Fibroblast of pulmonary artery (primary cell): ENCODE measurements at regions not wholly inside any gene's neighbourhood (a gene's known extent, or its start where the extent isn't known, plus 50 kb on each side); places are given as distances from the start of the nearest gene placed in this dataset.
"Not testable (repeated sequence)": the region's sequence is repeated elsewhere in the genome, so short reads cannot be mapped to it uniquely, and the experiment has no call there.

Source experiments
- DNase-seq: peaks from one replicate; pipeline ENCODE4 v3.0.0-alpha.2; 2010; ENCODE audit warnings: low read depth
- H3K4me3 ChIP-seq: replicated peaks from 2 replicates; pipeline ENCODE4 v1.5.1; 2011; ENCODE audit warnings: low read depth, mild to moderate bottlenecking, control low read depth, low read length, moderate library complexity
- TF ChIP-seq, protein P1 (sequence below): IDR thresholded peaks from 2 replicates; pipeline ENCODE4 v1.5.1; 2011; ENCODE audit warnings: mild to moderate bottlenecking, control low read depth, low read length, inconsistent platforms; ENCODE audit errors: missing control alignments

DNA sequence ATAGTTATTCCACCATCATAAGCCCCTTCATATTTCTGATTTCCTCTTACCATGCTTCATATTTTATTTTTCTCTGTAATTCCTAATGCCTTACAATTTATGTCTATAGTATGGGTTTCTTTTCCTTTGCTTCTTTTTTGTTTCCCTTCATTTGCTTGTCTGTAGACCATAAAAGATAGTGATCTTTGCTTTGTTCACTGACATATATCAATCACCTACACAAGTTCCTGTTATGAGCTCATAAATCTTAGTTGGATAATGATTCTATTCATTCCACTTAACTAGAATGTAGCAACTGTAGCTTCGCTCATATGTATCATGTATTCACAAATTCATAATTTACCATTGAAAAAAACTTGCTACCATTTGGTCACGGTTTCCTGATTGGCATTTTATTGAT, 388.8 kb upstream of the ATXN7L3B start:
- TF ChIP-seq, protein P1, sequence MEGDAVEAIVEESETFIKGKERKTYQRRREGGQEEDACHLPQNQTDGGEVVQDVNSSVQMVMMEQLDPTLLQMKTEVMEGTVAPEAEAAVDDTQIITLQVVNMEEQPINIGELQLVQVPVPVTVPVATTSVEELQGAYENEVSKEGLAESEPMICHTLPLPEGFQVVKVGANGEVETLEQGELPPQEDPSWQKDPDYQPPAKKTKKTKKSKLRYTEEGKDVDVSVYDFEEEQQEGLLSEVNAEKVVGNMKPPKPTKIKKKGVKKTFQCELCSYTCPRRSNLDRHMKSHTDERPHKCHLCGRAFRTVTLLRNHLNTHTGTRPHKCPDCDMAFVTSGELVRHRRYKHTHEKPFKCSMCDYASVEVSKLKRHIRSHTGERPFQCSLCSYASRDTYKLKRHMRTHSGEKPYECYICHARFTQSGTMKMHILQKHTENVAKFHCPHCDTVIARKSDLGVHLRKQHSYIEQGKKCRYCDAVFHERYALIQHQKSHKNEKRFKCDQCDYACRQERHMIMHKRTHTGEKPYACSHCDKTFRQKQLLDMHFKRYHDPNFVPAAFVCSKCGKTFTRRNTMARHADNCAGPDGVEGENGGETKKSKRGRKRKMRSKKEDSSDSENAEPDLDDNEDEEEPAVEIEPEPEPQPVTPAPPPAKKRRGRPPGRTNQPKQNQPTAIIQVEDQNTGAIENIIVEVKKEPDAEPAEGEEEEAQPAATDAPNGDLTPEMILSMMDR, result no peak
- DNase-seq, result no peak
- H3K4me3 ChIP-seq, result no peak overlapping the region

DNA sequence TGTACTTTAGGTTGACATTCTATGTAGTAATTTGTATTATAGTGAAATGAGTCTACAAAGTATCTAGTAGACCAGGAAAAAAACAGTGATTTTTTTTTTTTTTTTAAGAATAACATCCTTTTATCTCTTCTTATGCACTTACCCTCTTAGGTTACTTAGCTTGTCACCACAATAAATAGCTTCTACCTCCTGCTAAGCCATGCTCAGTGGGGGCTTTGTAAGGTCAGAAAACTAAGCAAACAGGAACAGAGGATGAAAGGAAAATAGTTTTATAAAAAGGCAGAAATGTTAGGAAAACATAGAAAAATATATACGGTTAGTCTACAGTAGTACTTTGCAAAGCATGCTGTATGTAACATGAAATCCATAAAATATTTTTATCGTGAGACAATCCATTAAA, 385.3 kb upstream of the ATXN7L3B start:
- TF ChIP-seq, protein P1, result no peak
- DNase-seq, result no peak
- H3K4me3 ChIP-seq, result no peak overlapping the region

DNA sequence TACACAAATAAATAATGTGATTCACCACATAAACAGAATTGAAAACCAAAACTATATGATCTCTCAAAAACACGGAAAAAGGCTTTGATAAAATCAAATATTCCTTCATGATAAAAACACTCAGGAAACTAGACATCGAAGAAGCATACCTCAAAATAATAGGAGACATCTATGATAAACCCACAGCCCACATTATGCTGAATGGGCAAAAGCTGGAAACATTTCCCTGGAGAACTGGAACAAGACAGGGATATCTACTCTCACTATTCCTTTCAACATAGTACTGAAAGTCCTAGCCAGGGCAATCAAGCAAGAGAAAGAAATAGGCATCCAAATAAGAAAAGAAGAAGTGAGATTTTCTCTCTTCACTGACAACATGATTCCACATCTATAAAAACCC, 371.5 kb upstream of the ATXN7L3B start:
- no peak overlapping the region for H3K4me3 ChIP-seq
- no peak for DNase-seq
- TF ChIP-seq, protein P1, result no peak

DNA sequence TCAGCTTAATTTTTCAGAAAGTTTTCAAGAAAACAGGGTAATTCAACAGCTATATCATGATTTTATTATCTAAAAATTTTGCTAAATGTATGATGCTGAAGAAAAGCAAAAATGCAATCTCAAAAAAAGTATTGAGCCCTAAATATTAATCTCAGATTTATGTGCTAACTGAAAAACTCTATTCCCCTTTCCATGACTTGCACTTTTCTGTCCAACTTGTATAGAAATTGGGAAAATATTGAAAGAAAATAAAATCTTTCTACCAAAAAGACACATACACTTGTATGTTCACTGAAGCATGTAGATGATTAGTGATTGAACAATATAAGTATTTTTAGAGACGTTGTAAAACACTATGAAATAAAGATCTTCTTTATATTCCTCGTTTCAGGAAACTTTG, 368.0 kb upstream of the ATXN7L3B start:
- DNase-seq, result no peak
- TF ChIP-seq, protein P1, result no peak
- no peak overlapping the region for H3K4me3 ChIP-seq

DNA sequence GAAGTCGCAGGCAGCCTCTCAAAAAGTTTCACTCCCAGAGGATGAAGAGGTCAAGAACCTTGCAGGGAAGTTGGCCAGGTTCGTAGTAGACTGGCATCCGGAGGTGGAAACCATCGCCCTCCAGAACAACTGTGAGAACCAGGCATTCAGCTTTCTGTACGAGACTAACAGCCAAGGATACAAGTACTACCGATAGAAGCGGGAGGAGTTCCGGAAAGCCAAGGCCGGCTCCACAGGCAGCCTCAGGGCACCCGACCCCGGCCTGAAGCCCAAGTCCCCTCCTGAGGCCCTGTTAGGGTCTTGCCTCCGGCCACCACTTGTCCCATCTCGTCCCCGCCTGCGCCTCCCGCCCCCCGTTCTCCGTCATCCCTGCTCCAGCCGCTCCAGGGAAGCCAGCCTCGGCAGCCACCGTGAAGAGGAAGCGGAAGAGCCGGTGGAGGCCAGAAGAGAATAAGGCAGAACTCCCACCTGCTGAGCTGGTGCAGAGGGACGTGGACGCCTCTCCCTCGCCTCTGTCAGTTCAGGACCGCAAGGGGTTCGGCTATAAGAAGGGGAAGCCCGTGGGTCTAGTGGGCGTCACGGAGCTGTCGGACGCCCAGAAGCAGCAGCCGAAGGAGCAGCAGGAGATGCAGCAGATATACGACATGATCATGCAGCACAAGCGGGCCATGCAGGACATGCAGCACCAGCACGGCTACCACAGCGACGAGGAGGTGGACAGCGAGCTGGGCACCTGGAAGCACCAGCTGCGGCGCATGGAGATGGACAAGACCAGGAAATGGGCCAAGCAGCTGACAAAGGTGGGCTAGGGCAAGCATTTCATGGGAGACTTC, 366.8 kb upstream of the ATXN7L3B start:
- no peak overlapping the region for H3K4me3 ChIP-seq
- no peak for DNase-seq
- TF ChIP-seq, protein P1, result no peak

DNA sequence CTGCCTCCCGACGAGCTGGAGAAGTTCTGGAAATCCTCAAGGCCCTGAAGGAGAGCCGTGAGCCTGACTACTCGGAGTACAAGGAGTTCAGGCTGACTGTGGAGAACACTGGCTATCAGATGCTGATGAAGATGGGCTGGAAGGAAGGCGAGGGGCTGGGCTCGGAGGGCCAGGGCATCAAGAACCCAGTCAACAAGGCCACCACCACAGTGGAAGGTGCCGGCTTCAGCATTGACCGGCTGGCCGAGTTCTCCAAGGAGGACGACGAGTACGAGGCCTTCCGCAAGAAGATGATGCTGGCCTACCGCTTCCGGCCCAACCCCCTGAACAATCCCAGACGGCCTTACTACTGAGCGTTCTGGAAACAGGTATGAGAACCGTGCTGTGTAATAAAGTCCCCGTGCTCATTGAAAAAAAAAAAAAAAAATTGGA, 366.1 kb upstream of the ATXN7L3B start:
- DNase-seq, result no peak
- TF ChIP-seq, protein P1, result no peak
- H3K4me3 ChIP-seq, result no peak overlapping the region

DNA sequence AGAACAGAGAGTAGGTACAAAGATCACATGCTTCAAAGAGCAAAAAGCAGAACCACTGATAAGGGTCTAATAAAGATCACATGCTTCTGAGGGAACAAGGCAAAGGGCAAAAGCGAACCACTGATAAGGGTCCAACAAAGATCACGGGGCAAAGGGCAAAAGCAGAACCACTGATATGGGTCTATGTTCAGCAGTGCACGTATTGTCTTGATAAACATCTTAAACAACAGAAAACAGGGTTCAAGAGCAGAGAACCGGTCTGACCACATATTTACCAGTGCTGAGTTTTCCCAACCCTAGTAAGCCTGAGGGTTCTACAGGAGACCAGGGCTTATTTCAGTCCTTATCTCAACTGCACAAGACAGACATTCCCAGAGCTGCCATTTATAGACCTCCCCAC, 362.7 kb upstream of the ATXN7L3B start:
- H3K4me3 ChIP-seq, DNase-seq: not testable (repeated sequence)
